GM19463 (cell line): ENCODE measurements at regions not wholly inside any gene's neighbourhood (a gene's known extent, or its start where the extent isn't known, plus 50 kb on each side); places are given as distances from the start of the nearest gene placed in this dataset.

ENCODE experiments used
- ATAC-seq: cut with Tn5 transposase; IDR thresholded peaks from one replicate; pipeline ENCODE4 v1.9.1; 2021; ENCODE audit warnings: mild to moderate bottlenecking, moderate library complexity; ENCODE audit not compliant: unreplicated experiment

- ATAC-seq: no peak
These were observed 52.8 kb downstream of the SOX2 start for GRCh38 chr3:181764544-181764943.

GRCh38 chr3:181770296-181770695, 58.6 kb downstream of the SOX2 start:
- ATAC-seq: no peak

GRCh38 chr3:181771120-181771519, 59.4 kb downstream of the SOX2 start:
- no peak for ATAC-seq

- ATAC-seq: no peak
These were observed 60.4 kb downstream of the SOX2 start for GRCh38 chr3:181772166-181772565.

GRCh38 chr3:181773921-181774320, 62.2 kb downstream of the SOX2 start:
- no peak for ATAC-seq

- no peak for ATAC-seq
These were observed 70.7 kb downstream of the SOX2 start for GRCh38 chr3:181782306-181782954.

- ATAC-seq: no peak
These were observed 78.8 kb downstream of the SOX2 start for GRCh38 chr3:181790561-181790960.

GRCh38 chr3:181791056-181791955, 79.6 kb downstream of the SOX2 start:
- ATAC-seq: no peak

GRCh38 chr3:181793006-181793405, 81.3 kb downstream of the SOX2 start:
- no peak for ATAC-seq

GRCh38 chr3:181794011-181794790, 82.5 kb downstream of the SOX2 start:
- no peak for ATAC-seq

- no peak for ATAC-seq
These were observed 84.9 kb downstream of the SOX2 start for GRCh38 chr3:181796641-181797040.

- no peak for ATAC-seq
These were observed 85.7 kb downstream of the SOX2 start for GRCh38 chr3:181797431-181797830.

GRCh38 chr3:181805703-181806102, 94.0 kb downstream of the SOX2 start:
- no peak for ATAC-seq

- no peak for ATAC-seq
These were observed 96.3 kb downstream of the SOX2 start for GRCh38 chr3:181808053-181808452.

GRCh38 chr3:181823716-181824115, 112.0 kb downstream of the SOX2 start:
- ATAC-seq: no peak

- no peak for ATAC-seq
These were observed 113.2 kb downstream of the SOX2 start for GRCh38 chr3:181824961-181825360.

GRCh38 chr3:181839039-181839915, 127.6 kb downstream of the SOX2 start:
- no peak for ATAC-seq

GRCh38 chr3:181839916-181840297, 128.2 kb downstream of the SOX2 start:
- no peak for ATAC-seq

GRCh38 chr3:181844211-181844610, 132.5 kb downstream of the SOX2 start:
- no peak for ATAC-seq

GRCh38 chr3:181847276-181847675, 135.6 kb downstream of the SOX2 start:
- ATAC-seq: no peak

GRCh38 chr3:181851063-181851462, 139.3 kb downstream of the SOX2 start:
- ATAC-seq: no peak
